ENCODE measurements at regions not wholly inside any gene's neighbourhood (a gene's known extent, or its start where the extent isn't known, plus 50 kb on each side); places are given as distances from the start of the nearest gene placed in this dataset.
"Not testable (repeated sequence)": the region's sequence is repeated elsewhere in the genome, so short reads cannot be mapped to it uniquely, and the experiment has no call there.

DNA sequence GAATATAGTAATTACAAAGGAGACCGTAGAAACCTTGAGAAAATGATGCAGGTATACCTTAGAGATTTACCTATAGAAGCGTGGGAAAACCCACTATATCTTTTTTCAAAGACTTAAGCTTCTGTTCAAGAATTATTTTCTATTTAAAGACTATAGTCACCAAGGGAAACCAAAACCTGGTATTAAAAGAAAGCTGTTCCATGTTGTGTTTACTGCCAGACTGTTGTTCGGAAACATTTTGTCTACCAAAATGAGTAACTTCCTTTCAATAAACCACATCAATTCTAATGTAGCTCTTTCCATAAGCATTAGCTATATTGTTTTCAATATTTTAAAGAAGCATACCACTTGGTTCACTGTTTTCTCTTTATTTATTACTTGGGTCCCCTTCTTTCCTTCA is 182.9 kb upstream of the SLITRK6 start:
- TF ChIP-seq, protein P1, sequence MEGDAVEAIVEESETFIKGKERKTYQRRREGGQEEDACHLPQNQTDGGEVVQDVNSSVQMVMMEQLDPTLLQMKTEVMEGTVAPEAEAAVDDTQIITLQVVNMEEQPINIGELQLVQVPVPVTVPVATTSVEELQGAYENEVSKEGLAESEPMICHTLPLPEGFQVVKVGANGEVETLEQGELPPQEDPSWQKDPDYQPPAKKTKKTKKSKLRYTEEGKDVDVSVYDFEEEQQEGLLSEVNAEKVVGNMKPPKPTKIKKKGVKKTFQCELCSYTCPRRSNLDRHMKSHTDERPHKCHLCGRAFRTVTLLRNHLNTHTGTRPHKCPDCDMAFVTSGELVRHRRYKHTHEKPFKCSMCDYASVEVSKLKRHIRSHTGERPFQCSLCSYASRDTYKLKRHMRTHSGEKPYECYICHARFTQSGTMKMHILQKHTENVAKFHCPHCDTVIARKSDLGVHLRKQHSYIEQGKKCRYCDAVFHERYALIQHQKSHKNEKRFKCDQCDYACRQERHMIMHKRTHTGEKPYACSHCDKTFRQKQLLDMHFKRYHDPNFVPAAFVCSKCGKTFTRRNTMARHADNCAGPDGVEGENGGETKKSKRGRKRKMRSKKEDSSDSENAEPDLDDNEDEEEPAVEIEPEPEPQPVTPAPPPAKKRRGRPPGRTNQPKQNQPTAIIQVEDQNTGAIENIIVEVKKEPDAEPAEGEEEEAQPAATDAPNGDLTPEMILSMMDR (conservative IDR thresholded peaks at IDR 0.05; ENCODE audit: low read depth, low read length) = no peak
- no peak overlapping the region for H3K4me3 ChIP-seq (ENCODE audit: low read depth, low read length)
- no peak for DNase-seq (ENCODE audit: low read depth)

DNA sequence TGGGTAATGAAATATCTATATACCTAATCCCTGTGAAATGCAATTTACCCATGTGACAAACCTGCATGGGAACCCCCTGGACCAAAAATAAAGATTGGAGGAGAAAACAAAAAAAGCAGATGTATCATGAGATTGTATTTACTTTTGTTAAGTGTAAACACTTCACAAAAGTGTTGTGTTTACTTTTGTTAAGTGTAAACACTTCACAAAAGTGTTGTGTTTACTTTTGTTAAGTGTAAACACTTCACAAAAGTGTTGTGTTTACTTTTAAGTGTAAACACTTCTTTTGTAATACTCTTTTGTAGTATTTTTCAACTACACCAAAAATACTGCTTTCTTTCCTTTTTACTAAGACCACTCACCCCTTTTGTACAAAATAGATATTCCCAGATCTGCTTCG is 181.2 kb upstream of the SLITRK6 start:
- not testable (repeated sequence) for H3K4me3 ChIP-seq (ENCODE audit: low read depth, low read length); DNase-seq (ENCODE audit: low read depth)

DNA sequence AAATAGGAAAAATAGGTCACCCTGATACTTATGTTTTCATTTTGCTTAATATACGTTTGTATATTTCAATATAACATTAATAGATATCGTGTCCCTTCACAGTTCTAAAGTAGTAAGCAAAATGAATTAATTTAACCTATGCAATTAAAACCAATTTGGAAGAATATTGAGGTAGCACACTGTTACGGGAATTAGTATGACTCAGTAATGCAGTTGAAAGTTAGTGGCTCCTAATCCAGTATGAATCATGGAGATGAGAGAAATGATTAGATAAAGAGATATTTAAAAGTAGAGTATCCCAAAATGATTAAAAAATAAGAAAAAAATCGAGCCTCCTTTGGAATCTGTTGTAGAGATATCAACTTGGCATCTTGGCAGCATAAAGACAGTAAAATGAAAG is 177.0 kb upstream of the SLITRK6 start:
- no peak overlapping the region for H3K4me3 ChIP-seq (ENCODE audit: low read depth, low read length)
- DNase-seq (ENCODE audit: low read depth) = no peak
- TF ChIP-seq, protein P1 (conservative IDR thresholded peaks at IDR 0.05; ENCODE audit: low read depth, low read length) = no peak

DNA sequence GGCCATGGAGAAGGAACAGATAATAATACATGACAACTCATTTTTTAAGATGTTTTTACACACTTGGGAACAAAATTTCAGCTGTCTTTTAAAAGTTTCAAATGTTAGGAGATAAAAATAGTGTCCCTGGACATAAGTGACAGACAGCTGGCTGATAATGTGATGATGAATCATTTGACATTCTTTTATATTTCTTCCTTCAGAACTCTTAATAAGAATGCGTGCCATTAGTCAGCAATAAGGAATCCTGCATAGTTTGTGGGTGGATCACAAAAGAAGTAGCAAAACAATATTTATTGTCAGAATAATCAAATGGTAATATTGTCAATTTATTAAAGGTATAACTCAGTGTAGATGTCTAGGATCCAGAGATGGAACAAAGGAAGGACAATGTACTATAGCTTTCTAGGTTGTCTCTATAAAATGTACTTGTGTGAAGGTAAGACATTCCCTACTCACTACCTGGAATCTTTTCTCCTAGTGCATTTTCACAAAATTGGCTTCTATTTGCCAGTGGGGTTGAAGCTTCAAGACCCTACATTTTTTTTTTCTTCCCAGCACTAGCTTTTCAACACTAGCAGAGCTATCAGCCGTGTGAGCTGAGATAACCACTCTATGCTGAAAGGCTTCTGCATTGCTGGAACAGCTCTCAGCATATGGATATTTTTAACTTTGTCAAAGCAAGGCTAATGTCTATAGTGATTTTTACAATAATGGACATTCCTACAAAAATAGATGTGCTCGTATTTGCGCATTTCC is 175.6 kb upstream of the SLITRK6 start:
- TF ChIP-seq, protein P1 (conservative IDR thresholded peaks at IDR 0.05; ENCODE audit: low read depth, low read length) = no peak
- peak; percentile 15 for DNase-seq (ENCODE audit: low read depth)
- no peak overlapping the region for H3K4me3 ChIP-seq (ENCODE audit: low read depth, low read length)

DNA sequence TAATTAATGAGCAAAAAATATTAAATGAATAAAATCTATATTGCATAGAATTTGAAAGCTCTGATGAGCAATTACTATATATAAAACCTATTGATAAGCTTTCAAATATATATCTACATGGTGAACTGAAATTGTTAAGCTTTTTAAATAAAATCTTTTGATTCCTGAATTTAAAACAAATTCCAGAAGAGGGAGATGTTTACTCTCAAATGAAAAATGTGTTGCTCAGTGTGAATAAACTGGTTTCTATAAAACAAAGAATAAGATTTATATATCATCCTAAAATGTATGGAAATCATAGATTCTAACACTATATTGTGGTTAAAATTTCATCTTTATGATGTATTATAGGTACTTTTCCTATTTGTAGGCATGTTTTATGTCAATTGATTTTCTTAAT is 171.5 kb upstream of the SLITRK6 start:
- H3K4me3 ChIP-seq (ENCODE audit: low read depth, low read length) = no peak overlapping the region
- TF ChIP-seq, protein P1 (conservative IDR thresholded peaks at IDR 0.05; ENCODE audit: low read depth, low read length) = no peak
- DNase-seq (ENCODE audit: low read depth) = no peak

DNA sequence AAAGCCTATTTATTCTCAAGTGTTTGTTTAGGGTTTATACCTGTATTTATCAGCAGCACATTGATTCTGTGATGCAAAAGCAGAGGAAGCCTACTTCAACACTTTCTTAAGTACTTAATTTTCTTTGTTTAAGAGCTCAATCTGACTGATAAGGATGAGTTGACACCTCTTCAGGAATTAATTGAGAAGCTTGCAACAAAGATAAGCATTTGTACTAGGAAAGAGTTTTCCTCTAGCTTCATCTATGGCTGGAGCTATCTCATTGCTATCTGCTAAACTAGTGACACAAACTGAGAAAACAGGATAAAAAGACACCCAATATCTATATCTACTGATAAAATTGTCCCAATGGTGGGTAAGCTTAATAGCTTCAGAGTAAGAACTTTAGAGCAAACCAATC is 170.1 kb upstream of the SLITRK6 start:
- no peak overlapping the region for H3K4me3 ChIP-seq (ENCODE audit: low read depth, low read length)
- TF ChIP-seq, protein P1 (conservative IDR thresholded peaks at IDR 0.05; ENCODE audit: low read depth, low read length) = no peak
- DNase-seq (ENCODE audit: low read depth) = no peak

DNA sequence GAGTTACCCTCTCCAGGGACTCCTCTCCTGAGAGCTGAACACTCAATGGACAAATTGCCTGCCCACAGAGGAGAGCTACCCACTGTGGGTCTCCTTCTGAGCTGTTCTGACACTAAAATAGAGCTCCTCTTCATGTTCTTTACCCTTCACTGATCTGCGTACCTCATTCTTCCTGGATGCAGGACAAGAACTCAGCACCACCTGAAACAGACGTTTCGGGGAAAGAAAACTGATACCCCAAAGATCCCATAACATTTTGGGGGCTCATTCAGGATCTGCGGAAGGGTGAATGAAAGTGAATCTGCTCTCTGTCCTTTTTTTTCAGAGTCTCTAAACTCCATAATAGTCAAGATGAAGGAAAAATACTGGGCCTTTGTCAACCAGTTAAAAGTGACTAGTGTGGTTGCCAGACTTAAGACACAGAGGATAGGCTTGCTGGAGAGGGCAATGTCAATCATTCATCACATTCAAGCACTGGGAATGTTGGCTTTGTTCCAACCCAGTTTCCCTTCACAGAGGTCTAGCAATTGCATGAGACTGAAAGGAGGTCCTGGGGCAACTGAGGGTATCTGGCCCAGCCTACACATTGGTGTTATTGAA is 136.7 kb upstream of the SLITRK6 start:
- no peak for DNase-seq (ENCODE audit: low read depth)
- TF ChIP-seq, protein P1 (conservative IDR thresholded peaks at IDR 0.05; ENCODE audit: low read depth, low read length) = no peak
- H3K4me3 ChIP-seq (ENCODE audit: low read depth, low read length) = no peak overlapping the region

All from epithelial cell of proximal tubule (primary cell).